Smooth muscle cell (in vitro differentiated cells): ENCODE measurements at regions not wholly inside any gene's neighbourhood (a gene's known extent, or its start where the extent isn't known, plus 50 kb on each side); places are given as distances from the start of the nearest gene placed in this dataset.
A peak's percentile ranks its signal among the peaks of the same experiment; 100 is the strongest.

Source experiments
- DNase-seq: peaks from one replicate; lab custom pipeline; 2025; ENCODE audit not compliant: unreplicated experiment; lab: John Stamatoyannopoulos, UW
- H2AFZ ChIP-seq: fragments of 200-600 bp; sonication (generic); 2 replicates; pipeline ENCODE4 v1.6.0; 2016; ENCODE audit warnings: antibody characterized with exemption, low read depth, mild to moderate bottlenecking
- H3F3A ChIP-seq: fragments of 200-600 bp; sonication (generic); 2 replicates; pipeline ENCODE4 v1.6.0; 2017; ENCODE audit warnings: antibody characterized with exemption, low read depth
- H3K27ac ChIP-seq: fragments of 200-600 bp; sonication (generic); 2 replicates; pipeline ENCODE4 v1.5.1; 2016; ENCODE audit warnings: low read depth, mild to moderate bottlenecking
- H3K27me3 ChIP-seq: fragments of 200-600 bp; sonication (generic); 2 replicates; pipeline ENCODE4 v1.6.1; 2016; ENCODE audit warnings: low read depth, mild to moderate bottlenecking
- H3K36me3 ChIP-seq: fragments of 200-600 bp; sonication (generic); 2 replicates; pipeline ENCODE4 v1.5.1; 2016; ENCODE audit warnings: low read depth
- H3K4me1 ChIP-seq: fragments of 200-600 bp; sonication (generic); 2 replicates; pipeline ENCODE4 v1.5.1; 2016; ENCODE audit warnings: low read depth
- H3K4me2 ChIP-seq: fragments of 200-600 bp; sonication (generic); 2 replicates; pipeline ENCODE4 v1.6.0; 2016; ENCODE audit warnings: mild to moderate bottlenecking
- H3K4me3 ChIP-seq: fragments of 200-600 bp; sonication (generic); 2 replicates; pipeline ENCODE4 v1.5.1; 2016; ENCODE audit warnings: mild to moderate bottlenecking
- H3K79me2 ChIP-seq: fragments of 200-600 bp; sonication (generic); 2 replicates; pipeline ENCODE4 v1.6.0; 2016; ENCODE audit warnings: low read depth, mild to moderate bottlenecking
- H3K9ac ChIP-seq: fragments of 200-600 bp; sonication (generic); 2 replicates; pipeline ENCODE4 v1.6.0; 2016; ENCODE audit warnings: low read depth
- H3K9me3 ChIP-seq: fragments of 200-600 bp; sonication (generic); replicated peaks from 2 replicates; pipeline ENCODE4 v1.5.1; 2016; ENCODE audit warnings: low read depth
- H4K20me1 ChIP-seq: fragments of 200-600 bp; sonication (generic); 2 replicates; pipeline ENCODE4 v1.6.0; 2016; ENCODE audit warnings: low read depth
- WGBS: methylation state at CpG from one replicate; pipeline ENCODE4 v1.1.7; 2016; ENCODE audit warnings: low lambda C conversion rate; 5-methylcytosine and 5-hydroxymethylcytosine counted together
- TF ChIP-seq, protein P1 (sequence below): fragments of 200-600 bp; sonication (generic); IDR thresholded peaks from 2 replicates; pipeline ENCODE4 v1.5.1; 2017; ENCODE audit warnings: borderline replicate concordance, mild to moderate bottlenecking, antibody characterized with exemption; ENCODE audit not compliant: insufficient read depth, poor library complexity, severe bottlenecking

DNA sequence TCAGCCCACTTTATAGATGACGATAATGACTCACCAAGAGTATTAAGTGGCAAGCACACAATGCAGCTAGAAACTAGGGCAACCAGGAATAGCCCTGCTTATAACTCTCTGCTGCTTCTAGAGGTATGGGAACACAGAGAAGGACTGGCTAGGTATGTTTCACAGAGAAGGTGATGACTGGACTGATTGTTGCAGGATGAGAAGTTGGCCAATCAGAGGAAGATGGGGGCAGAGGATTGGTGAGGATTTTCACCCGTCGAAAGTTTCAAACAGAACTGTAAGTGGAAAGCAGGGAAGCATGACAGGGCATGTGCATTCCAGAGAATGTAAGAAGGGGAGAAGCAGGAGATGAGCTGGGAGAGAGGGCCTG is 222.4 kb upstream of the JUN start:
- Histone ChIP-seq H3K27ac (no peak overlapping the region), H3K79me2 (no peaks in the 10 kb centered on the region), H3F3A (no peaks in the 10 kb centered on the region), H4K20me1 (no peaks in the 10 kb centered on the region), H3K36me3 (no peaks in the 10 kb centered on the region), H2AFZ (no peak overlapping the region), H3K4me2 (no peak overlapping the region), H3K4me1 (no peaks in the 10 kb centered on the region), H3K4me3 (no peak overlapping the region), H3K9me3 (no peaks in the 10 kb centered on the region), H3K9ac (no peak overlapping the region), H3K27me3 (no peaks in the 10 kb centered on the region)
- DNase-seq, result no peak
- 76% methylated on average over 3 of the region's 3 CpGs for WGBS
- TF ChIP-seq, protein P1, sequence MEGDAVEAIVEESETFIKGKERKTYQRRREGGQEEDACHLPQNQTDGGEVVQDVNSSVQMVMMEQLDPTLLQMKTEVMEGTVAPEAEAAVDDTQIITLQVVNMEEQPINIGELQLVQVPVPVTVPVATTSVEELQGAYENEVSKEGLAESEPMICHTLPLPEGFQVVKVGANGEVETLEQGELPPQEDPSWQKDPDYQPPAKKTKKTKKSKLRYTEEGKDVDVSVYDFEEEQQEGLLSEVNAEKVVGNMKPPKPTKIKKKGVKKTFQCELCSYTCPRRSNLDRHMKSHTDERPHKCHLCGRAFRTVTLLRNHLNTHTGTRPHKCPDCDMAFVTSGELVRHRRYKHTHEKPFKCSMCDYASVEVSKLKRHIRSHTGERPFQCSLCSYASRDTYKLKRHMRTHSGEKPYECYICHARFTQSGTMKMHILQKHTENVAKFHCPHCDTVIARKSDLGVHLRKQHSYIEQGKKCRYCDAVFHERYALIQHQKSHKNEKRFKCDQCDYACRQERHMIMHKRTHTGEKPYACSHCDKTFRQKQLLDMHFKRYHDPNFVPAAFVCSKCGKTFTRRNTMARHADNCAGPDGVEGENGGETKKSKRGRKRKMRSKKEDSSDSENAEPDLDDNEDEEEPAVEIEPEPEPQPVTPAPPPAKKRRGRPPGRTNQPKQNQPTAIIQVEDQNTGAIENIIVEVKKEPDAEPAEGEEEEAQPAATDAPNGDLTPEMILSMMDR, result no peak

GRCh38 chr1:59006932-59007331 is 223.1 kb upstream of the JUN start:
- Histone ChIP-seq H3K36me3 (no peaks in the 10 kb centered on the region), H2AFZ (no peak overlapping the region), H3K79me2 (no peaks in the 10 kb centered on the region), H3F3A (no peaks in the 10 kb centered on the region), H4K20me1 (no peaks in the 10 kb centered on the region), H3K4me2 (no peak overlapping the region), H3K4me3 (no peak overlapping the region), H3K27ac (no peak overlapping the region), H3K9me3 (no peaks in the 10 kb centered on the region), H3K9ac (no peak overlapping the region), H3K4me1 (no peaks in the 10 kb centered on the region), H3K27me3 (no peaks in the 10 kb centered on the region)
- DNase-seq, result no peak
- TF ChIP-seq, protein P1, result no peak
- 98% methylated on average over 6 of the region's 6 CpGs for WGBS

DNA sequence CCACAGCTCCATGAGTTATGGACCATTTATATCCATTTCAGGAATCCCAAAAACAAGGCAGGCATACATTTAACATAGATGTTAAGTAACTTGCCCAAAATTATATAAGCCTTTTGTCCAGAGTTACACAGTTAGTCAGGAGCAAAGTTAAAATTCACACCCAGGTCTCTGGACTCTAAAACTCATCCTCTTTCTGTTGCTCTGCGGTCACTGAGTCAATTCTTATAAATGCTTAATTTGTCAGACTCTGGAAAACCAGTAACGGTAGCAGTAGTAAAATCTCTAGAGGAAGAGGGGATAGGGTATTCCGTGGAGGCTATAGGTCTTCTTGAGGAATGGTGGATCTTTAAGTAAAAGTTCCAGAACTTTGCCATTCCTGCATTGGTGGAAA is 223.6 kb upstream of the JUN start:
- DNase-seq, result no peak
- H3K4me3 ChIP-seq, result no peak overlapping the region
- H3K4me2 ChIP-seq, result no peak overlapping the region
- H3F3A ChIP-seq, result no peaks in the 10 kb centered on the region
- 85% methylated on average over 3 of the region's 3 CpGs for WGBS
- no peaks in the 10 kb centered on the region for H4K20me1 ChIP-seq
- no peak overlapping the region for H2AFZ ChIP-seq
- H3K79me2 ChIP-seq, result no peaks in the 10 kb centered on the region
- no peaks in the 10 kb centered on the region for H3K4me1 ChIP-seq
- no peaks in the 10 kb centered on the region for H3K36me3 ChIP-seq
- no peaks in the 10 kb centered on the region for H3K27me3 ChIP-seq
- TF ChIP-seq, protein P1, result no peak
- no peaks in the 10 kb centered on the region for H3K9me3 ChIP-seq
- no peak overlapping the region for H3K9ac ChIP-seq
- no peak overlapping the region for H3K27ac ChIP-seq

DNA sequence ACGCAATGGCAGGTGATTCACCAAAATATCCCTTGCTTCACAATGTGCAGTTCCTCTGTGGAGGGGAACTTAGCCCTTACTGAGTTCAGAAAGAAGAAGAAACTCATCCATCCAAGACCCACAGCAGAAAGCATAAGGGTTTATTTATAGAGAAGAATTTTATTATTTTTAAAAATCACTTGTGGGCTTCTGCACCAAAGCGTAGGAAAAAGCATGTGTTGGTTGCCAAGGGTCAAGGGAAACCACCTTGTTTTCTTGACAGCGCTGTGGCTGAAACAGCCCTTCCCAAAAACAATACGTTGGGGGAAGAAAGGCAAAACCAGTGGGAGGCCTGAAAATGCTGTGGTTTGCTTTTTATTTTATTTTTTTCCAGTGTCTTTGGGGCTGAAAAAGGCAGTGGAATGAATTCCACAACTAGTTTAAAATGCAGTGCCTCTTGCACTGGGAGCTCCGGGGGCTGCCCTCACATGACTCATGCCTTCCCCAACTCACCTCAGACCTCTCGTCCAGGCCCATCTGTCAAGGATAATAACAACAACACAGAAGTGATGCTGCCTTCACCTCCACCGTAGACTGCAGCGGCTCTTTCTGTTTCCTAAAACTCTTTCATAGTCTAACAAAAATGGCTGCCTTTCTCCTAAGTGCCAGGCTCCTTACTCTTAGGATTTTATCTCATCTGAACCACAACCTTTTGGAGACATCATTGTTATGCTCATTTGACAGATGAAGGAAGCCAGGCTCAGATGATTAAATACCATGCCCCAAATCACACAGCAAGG is 224.2 kb upstream of the JUN start:
- no peak for DNase-seq
- Histone ChIP-seq H3K4me1 (no peaks in the 10 kb centered on the region), H3K9ac (no peak overlapping the region), H3K4me3 (no peak overlapping the region), H3K27ac (peak overlapping the region; percentile 67), H4K20me1 (no peaks in the 10 kb centered on the region), H2AFZ (peak overlapping the region; percentile 26), H3K36me3 (no peaks in the 10 kb centered on the region), H3K27me3 (no peaks in the 10 kb centered on the region), H3K79me2 (no peaks in the 10 kb centered on the region), H3K4me2 (peak overlapping the region; percentile 55), H3F3A (no peaks in the 10 kb centered on the region), H3K9me3 (no peaks in the 10 kb centered on the region)
- TF ChIP-seq, protein P1, result no peak
- 47% methylated on average over 8 of the region's 8 CpGs for WGBS
